ENCODE measurements at regions not wholly inside any gene's neighbourhood (a gene's known extent, or its start where the extent isn't known, plus 50 kb on each side); places are given as distances from the start of the nearest gene placed in this dataset.

DNA sequence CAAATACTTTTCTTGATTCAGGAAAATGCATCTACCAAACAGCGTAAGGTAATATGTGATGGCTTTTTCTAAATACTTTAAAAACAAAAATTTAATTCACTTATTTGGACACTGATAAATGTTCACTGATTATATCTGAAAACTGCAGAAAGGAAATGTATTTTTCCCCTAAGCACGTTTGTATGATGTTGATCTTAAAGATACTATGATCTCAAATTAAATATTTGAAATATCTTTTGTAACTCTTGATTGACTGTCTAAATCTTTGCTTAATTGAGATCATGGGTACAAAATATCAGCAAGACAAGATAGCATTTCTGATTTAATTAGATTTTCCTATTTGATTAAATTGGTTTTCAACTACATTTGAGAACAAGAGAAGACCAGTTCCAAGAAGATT is 281.0 kb upstream of the UGT8 start:
- Histone ChIP-seq H3K4me2 (ENCODE audit: low read length) (no peak overlapping the region), H3K27me3 (ENCODE audit: insufficient read depth, low read depth, low read length) (no peaks in the 10 kb centered on the region), H3K9me3 (ENCODE audit: low read length) (no peaks in the 10 kb centered on the region), H3F3A (ENCODE audit: insufficient read depth, low read length, poor library complexity, severe bottlenecking) (no peaks in the 10 kb centered on the region), H3K27ac (ENCODE audit: low read length) (no peak overlapping the region), H3K79me2 (replicated peaks; ENCODE audit: insufficient read depth, low read length) (no peaks in the 10 kb centered on the region), H2AFZ (ENCODE audit: low read depth, low read length) (no peak overlapping the region), H4K20me1 (ENCODE audit: insufficient read depth) (no peaks in the 10 kb centered on the region), H3K9me2 (ENCODE audit: insufficient read depth, low read length) (no peaks in the 10 kb centered on the region), H3K36me3 (ENCODE audit: insufficient read depth, low read length) (no peaks in the 10 kb centered on the region), H3K9ac (ENCODE audit: low read length) (no peak overlapping the region), H3K4me3 (ENCODE audit: low read length) (no peak overlapping the region)
- TF ChIP-seq, protein P1, sequence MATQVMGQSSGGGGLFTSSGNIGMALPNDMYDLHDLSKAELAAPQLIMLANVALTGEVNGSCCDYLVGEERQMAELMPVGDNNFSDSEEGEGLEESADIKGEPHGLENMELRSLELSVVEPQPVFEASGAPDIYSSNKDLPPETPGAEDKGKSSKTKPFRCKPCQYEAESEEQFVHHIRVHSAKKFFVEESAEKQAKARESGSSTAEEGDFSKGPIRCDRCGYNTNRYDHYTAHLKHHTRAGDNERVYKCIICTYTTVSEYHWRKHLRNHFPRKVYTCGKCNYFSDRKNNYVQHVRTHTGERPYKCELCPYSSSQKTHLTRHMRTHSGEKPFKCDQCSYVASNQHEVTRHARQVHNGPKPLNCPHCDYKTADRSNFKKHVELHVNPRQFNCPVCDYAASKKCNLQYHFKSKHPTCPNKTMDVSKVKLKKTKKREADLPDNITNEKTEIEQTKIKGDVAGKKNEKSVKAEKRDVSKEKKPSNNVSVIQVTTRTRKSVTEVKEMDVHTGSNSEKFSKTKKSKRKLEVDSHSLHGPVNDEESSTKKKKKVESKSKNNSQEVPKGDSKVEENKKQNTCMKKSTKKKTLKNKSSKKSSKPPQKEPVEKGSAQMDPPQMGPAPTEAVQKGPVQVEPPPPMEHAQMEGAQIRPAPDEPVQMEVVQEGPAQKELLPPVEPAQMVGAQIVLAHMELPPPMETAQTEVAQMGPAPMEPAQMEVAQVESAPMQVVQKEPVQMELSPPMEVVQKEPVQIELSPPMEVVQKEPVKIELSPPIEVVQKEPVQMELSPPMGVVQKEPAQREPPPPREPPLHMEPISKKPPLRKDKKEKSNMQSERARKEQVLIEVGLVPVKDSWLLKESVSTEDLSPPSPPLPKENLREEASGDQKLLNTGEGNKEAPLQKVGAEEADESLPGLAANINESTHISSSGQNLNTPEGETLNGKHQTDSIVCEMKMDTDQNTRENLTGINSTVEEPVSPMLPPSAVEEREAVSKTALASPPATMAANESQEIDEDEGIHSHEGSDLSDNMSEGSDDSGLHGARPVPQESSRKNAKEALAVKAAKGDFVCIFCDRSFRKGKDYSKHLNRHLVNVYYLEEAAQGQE (IDR thresholded peaks at IDR 0.05; ENCODE audit: borderline replicate concordance), result no peak
- TF ChIP-seq TAF1 (IDR thresholded peaks at IDR 0.05; ENCODE audit: low read depth) (no peak), RAD21 (conservative IDR thresholded peaks at IDR 0.05) (no peak), MXI1 (conservative IDR thresholded peaks at IDR 0.05; ENCODE audit: poor library complexity, severe bottlenecking) (no peak), EZH2 (IDR thresholded peaks at IDR 0.05; ENCODE audit: borderline replicate concordance, insufficient read depth, low read length, poor library complexity, severe bottlenecking) (no peak), EP300 (conservative IDR thresholded peaks at IDR 0.05; ENCODE audit: poor library complexity, severe bottlenecking) (no peak)
- TF ChIP-seq, protein P2, sequence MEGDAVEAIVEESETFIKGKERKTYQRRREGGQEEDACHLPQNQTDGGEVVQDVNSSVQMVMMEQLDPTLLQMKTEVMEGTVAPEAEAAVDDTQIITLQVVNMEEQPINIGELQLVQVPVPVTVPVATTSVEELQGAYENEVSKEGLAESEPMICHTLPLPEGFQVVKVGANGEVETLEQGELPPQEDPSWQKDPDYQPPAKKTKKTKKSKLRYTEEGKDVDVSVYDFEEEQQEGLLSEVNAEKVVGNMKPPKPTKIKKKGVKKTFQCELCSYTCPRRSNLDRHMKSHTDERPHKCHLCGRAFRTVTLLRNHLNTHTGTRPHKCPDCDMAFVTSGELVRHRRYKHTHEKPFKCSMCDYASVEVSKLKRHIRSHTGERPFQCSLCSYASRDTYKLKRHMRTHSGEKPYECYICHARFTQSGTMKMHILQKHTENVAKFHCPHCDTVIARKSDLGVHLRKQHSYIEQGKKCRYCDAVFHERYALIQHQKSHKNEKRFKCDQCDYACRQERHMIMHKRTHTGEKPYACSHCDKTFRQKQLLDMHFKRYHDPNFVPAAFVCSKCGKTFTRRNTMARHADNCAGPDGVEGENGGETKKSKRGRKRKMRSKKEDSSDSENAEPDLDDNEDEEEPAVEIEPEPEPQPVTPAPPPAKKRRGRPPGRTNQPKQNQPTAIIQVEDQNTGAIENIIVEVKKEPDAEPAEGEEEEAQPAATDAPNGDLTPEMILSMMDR (IDR thresholded peaks at IDR 0.05; ENCODE audit: poor library complexity, severe bottlenecking), result no peak

DNA sequence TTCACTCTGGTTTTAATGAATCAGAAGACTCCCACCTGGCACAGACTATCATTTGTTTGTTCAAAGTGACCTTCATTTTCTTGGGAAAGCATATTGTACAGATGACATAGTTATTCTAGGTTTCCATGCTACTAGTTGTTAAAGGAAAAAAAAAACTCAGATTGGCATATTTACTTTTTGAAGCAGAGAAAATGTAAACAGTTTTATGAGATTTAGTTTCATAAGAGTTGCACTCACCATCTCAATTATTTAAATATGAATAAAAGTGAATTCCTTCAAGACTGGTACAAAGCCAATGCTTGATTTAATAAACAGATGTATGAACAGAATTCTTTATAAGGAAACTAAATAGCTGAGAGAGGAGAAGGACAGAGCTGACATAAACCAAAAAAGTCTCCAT is 280.3 kb upstream of the UGT8 start:
- no peak overlapping the region for H3K4me2 ChIP-seq (ENCODE audit: low read length)
- no peak overlapping the region for H3K9ac ChIP-seq (ENCODE audit: low read length)
- H3K79me2 ChIP-seq (replicated peaks; ENCODE audit: insufficient read depth, low read length), result no peaks in the 10 kb centered on the region
- H3K9me3 ChIP-seq (ENCODE audit: low read length), result no peaks in the 10 kb centered on the region
- no peaks in the 10 kb centered on the region for H3K36me3 ChIP-seq (ENCODE audit: insufficient read depth, low read length)
- H3K27me3 ChIP-seq (ENCODE audit: insufficient read depth, low read depth, low read length), result no peaks in the 10 kb centered on the region
- H3K4me3 ChIP-seq (ENCODE audit: low read length), result no peak overlapping the region
- H3K9me2 ChIP-seq (ENCODE audit: insufficient read depth, low read length), result no peaks in the 10 kb centered on the region
- TF ChIP-seq RAD21 (conservative IDR thresholded peaks at IDR 0.05) (no peak), POLR2AphosphoS5 (IDR thresholded peaks at IDR 0.05) (no peak), EP300 (conservative IDR thresholded peaks at IDR 0.05; ENCODE audit: poor library complexity, severe bottlenecking) (no peak), MXI1 (conservative IDR thresholded peaks at IDR 0.05; ENCODE audit: poor library complexity, severe bottlenecking) (no peak), EZH2 (IDR thresholded peaks at IDR 0.05; ENCODE audit: borderline replicate concordance, insufficient read depth, low read length, poor library complexity, severe bottlenecking) (no peak), SMC3 (conservative IDR thresholded peaks at IDR 0.05; ENCODE audit: poor library complexity) (no peak), TAF1 (IDR thresholded peaks at IDR 0.05; ENCODE audit: low read depth) (no peak)
- TF ChIP-seq, protein P2 (IDR thresholded peaks at IDR 0.05; ENCODE audit: poor library complexity, severe bottlenecking), result no peak
- TF ChIP-seq, protein P1 (IDR thresholded peaks at IDR 0.05; ENCODE audit: borderline replicate concordance), result no peak
- H4K20me1 ChIP-seq (ENCODE audit: insufficient read depth), result no peaks in the 10 kb centered on the region
- no peak overlapping the region for H2AFZ ChIP-seq (ENCODE audit: low read depth, low read length)
- no peak overlapping the region for H3K27ac ChIP-seq (ENCODE audit: low read length)
- no peaks in the 10 kb centered on the region for H3F3A ChIP-seq (ENCODE audit: insufficient read depth, low read length, poor library complexity, severe bottlenecking)
